ENCODE measurements at regions not wholly inside any gene's neighbourhood (a gene's known extent, or its start where the extent isn't known, plus 50 kb on each side); places are given as distances from the start of the nearest gene placed in this dataset.

- TF ChIP-seq CTCF (IDR thresholded peaks at IDR 0.05) (no peak), POLR2A (IDR thresholded peaks at IDR 0.05; ENCODE audit: low read depth) (no peak)
Observed at GRCh38 chr7:34385384-34385783, 272.6 kb upstream of the NPSR1 start.

All from esophagus muscularis mucosa (tissue), 3 donors.